H1 (cell line): ENCODE measurements at regions not wholly inside any gene's neighbourhood (a gene's known extent, or its start where the extent isn't known, plus 50 kb on each side); places are given as distances from the start of the nearest gene placed in this dataset.

Experiments
- CTCF ChIA-PET: fragments of 300-600 bp; sonication (Branson Sonifier 250); formaldehyde crosslinking; loops from one replicate; lab custom pipeline; 2021; ENCODE audit not compliant: partially characterized antibody; lab: Charles Lee
- POLR2A ChIA-PET: fragments of 300-600 bp; sonication (Branson Sonifier 250); formaldehyde crosslinking; loops from one replicate; lab custom pipeline; 2021; ENCODE audit warnings: inconsistent platforms; ENCODE audit not compliant: partially characterized antibody; lab: Charles Lee
- DNase-seq, 2 experiments: peaks; one replicate each; pipeline versions ENCODE4 v3.0.0 to v3.0.0-alpha.2; 2010 to 2022; ENCODE audit warnings: low spot score in 2 of 2, low read depth in 1 of 2, mixed read lengths in 1 of 2
- FAIRE-seq: peaks from 2 replicates; lab custom pipeline; 2011; peaks lifted over from hg19 to GRCh38; lab: Jason Lieb, UNC
- H2AFZ ChIP-seq: 2 replicates; pipeline ENCODE4 v1.8.1; 2012; ENCODE audit warnings: low read length, inconsistent platforms
- H2AK5ac ChIP-seq: 2 replicates; pipeline ENCODE4 v1.6.1; 2013; ENCODE audit warnings: low read depth, low read length
- H2BK120ac ChIP-seq: replicated peaks from 2 replicates; pipeline ENCODE3; 2013; ENCODE audit warnings: low read depth, low read length, inconsistent platforms
- H2BK12ac ChIP-seq: 2 replicates; pipeline ENCODE4 v1.6.1; 2013; ENCODE audit warnings: low read depth, low read length
- H2BK15ac ChIP-seq: 2 replicates; pipeline ENCODE4 v1.6.1; 2013; ENCODE audit warnings: low read length
- H2BK20ac ChIP-seq: 2 replicates; pipeline ENCODE4 v1.6.1; 2013; ENCODE audit warnings: low read length
- H2BK5ac ChIP-seq: 2 replicates; pipeline ENCODE4 v1.6.1; 2013; ENCODE audit warnings: low read depth, low read length
- H3K14ac ChIP-seq: 2 replicates; pipeline ENCODE4 v1.6.1; 2013; ENCODE audit warnings: inconsistent platforms; ENCODE audit not compliant: insufficient read length
- H3K18ac ChIP-seq: 2 replicates; pipeline ENCODE4 v1.6.1; 2013; ENCODE audit warnings: low read length; ENCODE audit errors: extremely low read depth
- H3K23ac ChIP-seq: 2 replicates; pipeline ENCODE4 v1.6.1; 2013; ENCODE audit warnings: inconsistent platforms; ENCODE audit not compliant: insufficient read length
- H3K23me2 ChIP-seq: 2 replicates; pipeline ENCODE4 v1.6.1; 2013; ENCODE audit warnings: low read depth, low read length
- H3K27ac ChIP-seq: 2 replicates; pipeline ENCODE4 v1.6.1; 2011; ENCODE audit warnings: low read depth, low read length, inconsistent platforms
- H3K27me3 ChIP-seq, 4 experiments: replicated peaks in 1 of 4; 1 replicate in 1 of 4; 2 replicates in 3 of 4; pipeline versions ENCODE4 v1.6.1 to v1.8.1; 2011 to 2013; ENCODE audit warnings: low read length in 3 of 4, mild to moderate bottlenecking in 3 of 4, inconsistent platforms in 2 of 4, mixed read lengths in 2 of 4, moderate library complexity in 1 of 4; ENCODE audit not compliant: control insufficient read depth in 3 of 4, insufficient read depth in 3 of 4; ENCODE audit errors: extremely low read depth in 1 of 4
- H3K36me3 ChIP-seq, 4 experiments: 2 replicates each; pipeline versions ENCODE4 v1.6.1 to v1.8.1; 2011 to 2013; ENCODE audit warnings: mild to moderate bottlenecking in 4 of 4, low read length in 3 of 4, moderate library complexity in 2 of 4, control low read depth in 1 of 4, inconsistent platforms in 1 of 4; ENCODE audit not compliant: insufficient read depth in 4 of 4, control insufficient read depth in 2 of 4
- H3K4ac ChIP-seq: replicated peaks from 2 replicates; pipeline ENCODE3; 2013; ENCODE audit warnings: low read length, low read depth, mixed read lengths, inconsistent platforms; ENCODE audit not compliant: insufficient read length
- H3K4me1 ChIP-seq, 4 experiments: replicated peaks in 1 of 4; 1 replicate in 1 of 4; 2 replicates in 3 of 4; pipeline versions ENCODE4 v1.6.1 to v1.8.1; 2011 to 2013; ENCODE audit warnings: low read length in 3 of 4, inconsistent platforms in 2 of 4, mixed read lengths in 1 of 4; ENCODE audit not compliant: insufficient read depth in 4 of 4, control insufficient read depth in 3 of 4
- H3K4me2 ChIP-seq, 2 experiments: 2 replicates each; pipeline versions ENCODE4 v1.6.1 to v1.8.1; 2011 to 2013; ENCODE audit warnings: low read depth in 2 of 2, low read length in 2 of 2, control low read depth in 1 of 2, inconsistent platforms in 1 of 2, mild to moderate bottlenecking in 1 of 2; ENCODE audit not compliant: insufficient read depth in 1 of 2
- H3K4me3 ChIP-seq, 4 experiments: fragments of 200-600, 300-600 bp in 1 of 4; sonication (generic), shearing (Covaris generic), sonication (Bioruptor Twin) in 1 of 4; 2 replicates each; pipeline versions ENCODE4 v1.5.1 to v1.8.1; 2011 to 2016; ENCODE audit warnings: low read length in 4 of 4, low read depth in 3 of 4, control low read depth in 2 of 4, inconsistent platforms in 2 of 4, mild to moderate bottlenecking in 2 of 4, mixed read lengths in 1 of 4, moderate library complexity in 1 of 4; ENCODE audit not compliant: insufficient read depth in 2 of 4; ENCODE audit errors: extremely low read depth in 1 of 4
- H3K56ac ChIP-seq: replicated peaks from 2 replicates; pipeline ENCODE3; 2013; ENCODE audit warnings: low read depth, mild to moderate bottlenecking, mixed read lengths, low read length, inconsistent platforms; ENCODE audit not compliant: insufficient read length
- H3K79me1 ChIP-seq: 2 replicates; pipeline ENCODE4 v1.6.1; 2013; ENCODE audit warnings: low read depth, low read length, control low read depth
- H3K79me2 ChIP-seq, 2 experiments: 2 replicates each; pipeline versions ENCODE4 v1.6.1 to v1.8.1; 2012 to 2013; ENCODE audit warnings: low read length in 2 of 2, mild to moderate bottlenecking in 2 of 2, inconsistent platforms in 1 of 2; ENCODE audit not compliant: insufficient read depth in 2 of 2, control insufficient read depth in 1 of 2
- H3K9ac ChIP-seq, 4 experiments: replicated peaks in 1 of 4; 1 replicate in 1 of 4; 2 replicates in 3 of 4; pipeline versions ENCODE4 v1.6.1 to v1.8.1; 2011 to 2013; ENCODE audit warnings: low read depth in 3 of 4, low read length in 3 of 4, control low read depth in 2 of 4, mild to moderate bottlenecking in 2 of 4, moderate library complexity in 2 of 4, inconsistent platforms in 1 of 4; ENCODE audit errors: extremely low read depth in 1 of 4
- H3K9me3 ChIP-seq, 2 experiments: 2 replicates each; pipeline versions ENCODE4 v1.6.1 to v1.8.1; 2012 to 2013; ENCODE audit warnings: mild to moderate bottlenecking in 2 of 2, moderate library complexity in 2 of 2, control low read depth in 1 of 2, inconsistent platforms in 1 of 2, low read depth in 1 of 2, low read length in 1 of 2, mixed read lengths in 1 of 2; ENCODE audit not compliant: insufficient read depth in 2 of 2
- H4K20me1 ChIP-seq, 2 experiments: replicated peaks in 1 of 2; 2 replicates each; pipeline versions ENCODE3 to v1.8.1; 2011 to 2013; ENCODE audit warnings: inconsistent platforms in 2 of 2, low read length in 2 of 2, mild to moderate bottlenecking in 1 of 2; ENCODE audit not compliant: insufficient read depth in 2 of 2, control insufficient read depth in 1 of 2
- H4K5ac ChIP-seq: 2 replicates; pipeline ENCODE4 v1.6.1; 2013; ENCODE audit warnings: low read length, low read depth, mixed read lengths, inconsistent platforms; ENCODE audit not compliant: insufficient read length
- H4K8ac ChIP-seq: 2 replicates; pipeline ENCODE4 v1.8.0; 2013; ENCODE audit warnings: mild to moderate bottlenecking, moderate library complexity, low read length, inconsistent platforms; ENCODE audit not compliant: insufficient read depth; ENCODE audit errors: extremely low read depth
- H4K91ac ChIP-seq: replicated peaks from 2 replicates; pipeline ENCODE3; 2013; ENCODE audit warnings: low read length, mixed read lengths, inconsistent platforms; ENCODE audit not compliant: insufficient read length
- BCL11A ChIP-seq, 2 experiments: IDR thresholded peaks; one replicate each; pipeline ENCODE4 v1.6.1; 2011; ENCODE audit warnings: low read depth in 2 of 2, low read length in 2 of 2, mild to moderate bottlenecking in 2 of 2
- CBX5 ChIP-seq: fragments of 300-800, 300-1000 bp; sonication (generic); IDR thresholded peaks from 2 replicates; pipeline ENCODE4 v1.7.1; 2016; ENCODE audit warnings: antibody characterized with exemption, low read length, low read depth
- CREB1 ChIP-seq: IDR thresholded peaks from 2 replicates; pipeline ENCODE4 v1.6.1; 2012; ENCODE audit warnings: inconsistent platforms
- JUND ChIP-seq: IDR thresholded peaks from 2 replicates; pipeline ENCODE4 v1.6.1; 2011; ENCODE audit warnings: mild to moderate bottlenecking, improper control_type of control experiment, low read length
- POLR2A ChIP-seq, 2 experiments: IDR thresholded peaks; 1 replicate in 1 of 2; 2 replicates in 1 of 2; pipeline ENCODE4 v1.6.1; 2011; ENCODE audit warnings: low read depth in 2 of 2, low read length in 2 of 2, mild to moderate bottlenecking in 2 of 2; ENCODE audit errors: control extremely low read depth in 1 of 2
- POU5F1 ChIP-seq: IDR thresholded peaks from 2 replicates; pipeline ENCODE4 v1.6.1; 2011; ENCODE audit warnings: low read depth, mild to moderate bottlenecking, low read length, moderate library complexity
- SUZ12 ChIP-seq: fragments of 200-600 bp; sonication (generic); IDR thresholded peaks from 2 replicates; pipeline ENCODE4 v1.6.1; 2012; ENCODE audit warnings: mild to moderate bottlenecking, inconsistent platforms, low read length, moderate library complexity, mixed read lengths
- WGBS, 2 experiments: shearing (Covaris generic) in 1 of 2; methylation state at CpG; one replicate each; pipeline versions ENCODE4 v1.1.6 to v1.1.7; 2013 to 2015; ENCODE audit warnings: low lambda C conversion rate in 2 of 2, mixed read lengths in 2 of 2, inconsistent platforms in 1 of 2, low coverage in 1 of 2, missing lambda C conversion rate in 1 of 2; ENCODE audit not compliant: insufficient replicate concordance in 2 of 2, insufficient coverage in 1 of 2, insufficient read length in 1 of 2; ENCODE audit errors: extremely low coverage in 1 of 2, missing lambda C conversion rate in 1 of 2; 5-methylcytosine and 5-hydroxymethylcytosine counted together

- Histone ChIP-seq H2AFZ (no peak overlapping the region), H2BK15ac (no peak overlapping the region), H3K23me2 (no peaks in the 10 kb centered on the region), H3K4me1 (no peaks in the 10 kb centered on the region; a peak in 1 of 7 replicates), H3K23ac (no peak overlapping the region), H2AK5ac (no peak overlapping the region), H4K20me1 (no peaks in the 10 kb centered on the region), H2BK5ac (no peak overlapping the region), H3K4me3 (no peak overlapping the region), H2BK12ac (no peak overlapping the region), H4K8ac (no peak overlapping the region), H2BK20ac (no peak overlapping the region), H3K79me2 (no peaks in the 10 kb centered on the region), H3K27ac (no peak overlapping the region), H3K9ac (no peak overlapping the region), H3K56ac (no peak overlapping the region), H3K79me1 (no peaks in the 10 kb centered on the region), H3K9me3 (peaks cover 0 to 32% of the 10 kb centered on the region in 2 experiments; a peak in 3 of 4 replicates), H4K5ac (no peak overlapping the region), H2BK120ac (no peak overlapping the region), H3K4me2 (no peak overlapping the region), H3K4ac (no peak overlapping the region), H3K27me3 (no peaks in the 10 kb centered on the region; a peak in 2 of 7 replicates), H3K18ac (no peak overlapping the region), H3K36me3 (no peaks in the 10 kb centered on the region; a peak in 1 of 8 replicates), H3K14ac (no peak overlapping the region), H4K91ac (no peak overlapping the region)
- CTCF ChIA-PET = no interaction called here
- FAIRE-seq (no peak), DNase-seq (no peak)
- TF ChIP-seq CBX5 (no peak), POU5F1 (no peak), SUZ12 (no peak), POLR2A (IDR thresholded peaks at IDR 0.05; ENCODE audit: control extremely low read depth in 1 of 2, low read depth in 2 of 2, low read length in 2 of 2) (no peak), JUND (no peak), CREB1 (no peak), BCL11A (IDR thresholded peaks at IDR 0.05; ENCODE audit: low read depth in 2 of 2, low read length in 2 of 2) (no peak)
- WGBS, 2 experiments = 88% methylated on average over 19 of the region's 19 CpGs; no CpG with 5 or more reads in 1 of the 2 experiments
- POLR2A ChIA-PET = no interaction called here
Measured at GRCh38 chr10:124229201-124229988, 136.0 kb upstream of the CHST15 start.
